HCT116 (cell line): ENCODE measurements at regions not wholly inside any gene's neighbourhood (a gene's known extent, or its start where the extent isn't known, plus 50 kb on each side); places are given as distances from the start of the nearest gene placed in this dataset.

Source experiments
- ATAC-seq: fragments of 200-7000 bp; cut with Tn5 transposase; 2 replicates; pipeline ENCODE4 v1.9.1; 2020; ENCODE audit warnings: mild to moderate bottlenecking, moderate library complexity
- BruUV-seq: library from RNA; stranded (reverse); fragments of 400-500 nt; replicated peaks from 2 replicates; lab custom pipeline; 2021; lab: Mats Ljungman, UMichigan
- CTCF ChIA-PET: fragments of 300-600 bp; sonication (Branson Sonifier 250); formaldehyde crosslinking; loops from one replicate; lab custom pipeline; 2021; ENCODE audit warnings: antibody characterized with exemption; lab: Charles Lee
- POLR2A ChIA-PET: fragments of 300-600, 350-600 bp; sonication (Branson Sonifier 250); formaldehyde crosslinking; loops from one replicate; lab custom pipeline; 2021; ENCODE audit warnings: antibody characterized with exemption; lab: Charles Lee
- RAD21 ChIA-PET, 2 experiments: fragments of 300-600 bp; sonication (Branson Sonifier 250); formaldehyde crosslinking; loops; one replicate each; lab custom pipeline; 2023; ENCODE audit warnings: low total read pairs in 2 of 2; ENCODE audit not compliant: uncharacterized antibody in 2 of 2, unreplicated experiment in 2 of 2, low non-redundant PET in 1 of 2; lab: Charles Lee
- DNase-seq: peaks from one replicate; pipeline ENCODE4 v3.0.0-alpha.2; 2010; ENCODE audit warnings: low read depth, low spot score
- H2AFZ ChIP-seq: fragments of 200-600 bp; shearing (Covaris generic), sonication (generic); 2 replicates; pipeline ENCODE4 v1.6.1; 2017; ENCODE audit warnings: low read depth, mixed run types, mixed read lengths, antibody characterized with exemption, low read length; ENCODE audit not compliant: poor library complexity, severe bottlenecking
- H3K27ac ChIP-seq: 2 replicates; pipeline ENCODE4 v1.5.1; 2012; ENCODE audit warnings: low read depth, low read length
- H3K27me3 ChIP-seq: fragments of 200-600 bp; sonication (generic); 2 replicates; pipeline ENCODE4 v1.6.1; 2016; ENCODE audit warnings: mixed run types, low read length, mixed read lengths; ENCODE audit not compliant: insufficient read depth
- H3K36me3 ChIP-seq, 2 experiments: fragments of 200-500 bp in 1 of 2; fragments of 200-600 bp in 1 of 2; sonication (Bioruptor generic) in 1 of 2; sonication (generic) in 1 of 2; 2 replicates each; pipeline versions ENCODE4 v1.5.1 to v1.6.1; 2014 to 2016; ENCODE audit warnings: low read length in 2 of 2, inconsistent platforms in 1 of 2, mixed read lengths in 1 of 2, mixed run types in 1 of 2; ENCODE audit not compliant: insufficient read depth in 2 of 2, control insufficient read depth in 1 of 2
- H3K4me1 ChIP-seq, 2 experiments: fragments of 200-600 bp in 1 of 2; sonication (generic) in 1 of 2; 2 replicates each; pipeline versions ENCODE4 v1.5.1 to v1.6.1; 2012 to 2017; ENCODE audit warnings: low read length in 2 of 2, inconsistent platforms in 1 of 2, mild to moderate bottlenecking in 1 of 2, mixed read lengths in 1 of 2, mixed run types in 1 of 2, moderate library complexity in 1 of 2; ENCODE audit not compliant: insufficient read depth in 2 of 2, control insufficient read depth in 1 of 2
- H3K4me2 ChIP-seq: fragments of 200-600 bp; sonication (generic); 2 replicates; pipeline ENCODE4 v1.6.1; 2017; ENCODE audit warnings: mixed run types, low read length, mixed read lengths
- H3K4me3 ChIP-seq, 2 experiments: fragments of 200-600 bp in 1 of 2; sonication (generic) in 1 of 2; replicated peaks in 1 of 2; 2 replicates each; pipeline ENCODE4 v1.5.1; 2011 to 2016; ENCODE audit warnings: low read length in 2 of 2, control low read depth in 1 of 2, low read depth in 1 of 2, mild to moderate bottlenecking in 1 of 2, mixed read lengths in 1 of 2, mixed run types in 1 of 2
- H3K79me2 ChIP-seq: fragments of 200-600 bp; sonication (generic); 2 replicates; pipeline ENCODE4 v1.6.1; 2017; ENCODE audit warnings: mild to moderate bottlenecking, mixed run types, low read length, moderate library complexity, mixed read lengths; ENCODE audit not compliant: insufficient read depth
- H3K9ac ChIP-seq: fragments of 200-600 bp; sonication (generic); 2 replicates; pipeline ENCODE4 v1.6.1; 2016; ENCODE audit warnings: low read length, mixed read lengths
- H3K9me2 ChIP-seq: fragments of 200-600 bp; sonication (generic), shearing (Covaris generic); 2 replicates; pipeline ENCODE4 v1.6.1; 2017; ENCODE audit warnings: mixed run types, mild to moderate bottlenecking, moderate library complexity; ENCODE audit not compliant: insufficient read depth
- H3K9me3 ChIP-seq, 2 experiments: fragments of 200-500 bp in 1 of 2; fragments of 200-600 bp in 1 of 2; sonication (Bioruptor generic) in 1 of 2; sonication (generic) in 1 of 2; 2 replicates each; pipeline ENCODE4 v1.6.1; 2014 to 2017; ENCODE audit warnings: low read length in 2 of 2, mixed read lengths in 2 of 2, inconsistent platforms in 1 of 2, low read depth in 1 of 2, mild to moderate bottlenecking in 1 of 2, mixed run types in 1 of 2, moderate library complexity in 1 of 2; ENCODE audit not compliant: control insufficient read depth in 1 of 2, insufficient read depth in 1 of 2
- H4K20me1 ChIP-seq: fragments of 200-600 bp; sonication (generic), shearing (Covaris generic); 2 replicates; pipeline ENCODE4 v1.6.1; 2017; ENCODE audit warnings: mixed run types, mild to moderate bottlenecking, moderate library complexity; ENCODE audit not compliant: insufficient read depth
- ATF3 ChIP-seq: IDR thresholded peaks from 2 replicates; pipeline ENCODE4 v1.6.1; 2012
- CTCF ChIP-seq, 3 experiments: fragments of 200-600 bp in 1 of 3; sonication (generic) in 1 of 3; IDR thresholded peaks in 2 of 3; conservative IDR thresholded peaks in 1 of 3; 2 replicates each; pipeline ENCODE4 v1.5.1; 2012 to 2017; ENCODE audit warnings: low read depth in 2 of 3, low read length in 2 of 3, antibody characterized with exemption in 1 of 3, borderline replicate concordance in 1 of 3, control low read depth in 1 of 3, mild to moderate bottlenecking in 1 of 3, mixed read lengths in 1 of 3, mixed run types in 1 of 3, moderate library complexity in 1 of 3; ENCODE audit not compliant: insufficient read depth in 1 of 3
- EGR1 ChIP-seq: IDR thresholded peaks from 2 replicates; pipeline ENCODE4 v1.6.1; 2012; ENCODE audit warnings: low read depth
- ELF1 ChIP-seq: IDR thresholded peaks from 2 replicates; pipeline ENCODE4 v1.6.1; 2012; ENCODE audit warnings: low read depth, borderline replicate concordance
- EZH2phosphoT487 ChIP-seq: fragments of 200-600 bp; IDR thresholded peaks from 2 replicates; pipeline ENCODE4 v1.6.1; 2018; ENCODE audit warnings: antibody characterized with exemption, borderline replicate concordance
- MAX ChIP-seq: IDR thresholded peaks from 2 replicates; pipeline ENCODE4 v1.6.1; 2012
- POLR2A ChIP-seq: IDR thresholded peaks from 2 replicates; pipeline ENCODE4 v1.7.0; 2011; ENCODE audit warnings: borderline replicate concordance; ENCODE audit not compliant: insufficient read depth, insufficient read length; ENCODE audit errors: extremely low read depth
- RAD21 ChIP-seq: IDR thresholded peaks from 2 replicates; pipeline ENCODE4 v1.6.1; 2012; ENCODE audit warnings: low read depth, mild to moderate bottlenecking
- ZFX ChIP-seq: fragments of 450-650 bp; IDR thresholded peaks from 2 replicates; pipeline ENCODE4 v1.6.1; 2017
- ZNF274 ChIP-seq: fragments of 200-500 bp; sonication (Bioruptor generic); IDR thresholded peaks from 2 replicates; pipeline ENCODE4 v1.6.1; 2014; ENCODE audit warnings: mild to moderate bottlenecking, low read depth, low read length, inconsistent platforms
- intact Hi-C: fragments of 100-400 bp; cut with micrococcal nuclease; formaldehyde crosslinking; loops from 2 replicates; pipeline ENCODE4 v1.10.0; 2022

- POLR2A ChIA-PET: no interaction called here
Observed at GRCh38 chr10:33612551-33612950, 278.1 kb upstream of the NRP1 start.

GRCh38 chr10:33612116-33612515 is 277.6 kb upstream of the NRP1 start:
- Histone ChIP-seq H3K4me1 (no peaks in the 10 kb centered on the region), H4K20me1 (no peaks in the 10 kb centered on the region), H3K4me3 (no peak overlapping the region), H3K79me2 (no peaks in the 10 kb centered on the region), H3K9ac (no peak overlapping the region), H3K36me3 (no peaks in the 10 kb centered on the region), H3K9me2 (no peaks in the 10 kb centered on the region), H3K4me2 (no peak overlapping the region), H2AFZ (no peak overlapping the region), H3K9me3 (no peaks in the 10 kb centered on the region), H3K27me3 (no peaks in the 10 kb centered on the region), H3K27ac (no peak overlapping the region)
- ATAC-seq (no peak), DNase-seq (no peak)
- TF ChIP-seq EGR1 (no peak), CTCF (IDR thresholded peaks at IDR 0.05 in 2 of 3, conservative IDR thresholded peaks at IDR 0.05 in 1 of 3; ENCODE audit: borderline replicate concordance in 1 of 3, insufficient read depth in 1 of 3, low read depth in 2 of 3, low read length in 2 of 3) (no peak), MAX (no peak)
- CTCF ChIA-PET: no interaction called here
- intact Hi-C loops: no loop called here
- POLR2A ChIA-PET: no interaction called here
- RAD21 ChIA-PET: no interaction called here
- no TSS peak for BruUV-seq

More at GRCh38 chr10:33612551-33612950, 278.1 kb upstream of the NRP1 start:
- Histone ChIP-seq H3K4me1 (no peaks in the 10 kb centered on the region), H3K36me3 (no peaks in the 10 kb centered on the region), H2AFZ (no peak overlapping the region), H3K4me2 (no peak overlapping the region), H3K27me3 (no peaks in the 10 kb centered on the region), H3K79me2 (no peaks in the 10 kb centered on the region), H3K9ac (no peak overlapping the region), H3K9me3 (no peaks in the 10 kb centered on the region), H3K4me3 (no peak overlapping the region), H3K27ac (no peak overlapping the region), H3K9me2 (no peaks in the 10 kb centered on the region), H4K20me1 (no peaks in the 10 kb centered on the region)
- BruUV-seq: no TSS peak
- ChIA-PET RAD21 (no interaction called here), CTCF (no interaction called here)
- ATAC-seq (no peak), DNase-seq (no peak)
- no peak for TF ChIP-seq ZNF274
- no peak for TF ChIP-seq ATF3
- no peak for TF ChIP-seq EZH2phosphoT487
- no peak for TF ChIP-seq ZFX
- TF ChIP-seq POLR2A: no peak
- no peak for TF ChIP-seq ELF1
- no peak for TF ChIP-seq RAD21
- intact Hi-C loops: no loop called here
